ENCODE measurements at regions not wholly inside any gene's neighbourhood (a gene's known extent, or its start where the extent isn't known, plus 50 kb on each side); places are given as distances from the start of the nearest gene placed in this dataset.

- DNase-seq (ENCODE audit: extremely low read depth, low read depth) = no peak
- no peak overlapping the region for H3K4me3 ChIP-seq (replicated peaks; ENCODE audit: low read depth, low read length)
- no peak for TF ChIP-seq CTCF (IDR thresholded peaks at IDR 0.05; ENCODE audit: low read depth, low read length, missing control alignments)
Observed at GRCh38 chr11:27217496-27217895, 145.5 kb downstream of the CCDC34 start.

- H3K4me3 ChIP-seq (replicated peaks; ENCODE audit: low read depth, low read length) = no peak overlapping the region
- TF ChIP-seq CTCF (IDR thresholded peaks at IDR 0.05; ENCODE audit: low read depth, low read length, missing control alignments) = no peak
- DNase-seq (ENCODE audit: extremely low read depth, low read depth) = peak; percentile 39
Observed at GRCh38 chr11:27216270-27217149, 146.5 kb downstream of the CCDC34 start.

- H3K4me3 ChIP-seq (replicated peaks; ENCODE audit: low read depth, low read length) = no peak overlapping the region
- no peak for DNase-seq (ENCODE audit: extremely low read depth, low read depth)
- no peak for TF ChIP-seq CTCF (IDR thresholded peaks at IDR 0.05; ENCODE audit: low read depth, low read length, missing control alignments)
Observed at GRCh38 chr11:27215471-27216269, 147.3 kb downstream of the CCDC34 start.

- H3K4me3 ChIP-seq (replicated peaks; ENCODE audit: low read depth, low read length) = no peak overlapping the region
Observed at GRCh38 chr11:27214713-27215112, 148.3 kb downstream of the CCDC34 start.

GRCh38 chr11:27213232-27213660 is 149.8 kb downstream of the CCDC34 start:
- no peak overlapping the region for H3K4me3 ChIP-seq (replicated peaks; ENCODE audit: low read depth, low read length)
- no peak for TF ChIP-seq CTCF (IDR thresholded peaks at IDR 0.05; ENCODE audit: low read depth, low read length, missing control alignments)
- peak; percentile 98 for DNase-seq (ENCODE audit: extremely low read depth, low read depth)

More at GRCh38 chr11:27214713-27215112, 148.3 kb downstream of the CCDC34 start:
- DNase-seq (ENCODE audit: extremely low read depth, low read depth) = no peak
- no peak for TF ChIP-seq CTCF (IDR thresholded peaks at IDR 0.05; ENCODE audit: low read depth, low read length, missing control alignments)

- TF ChIP-seq CTCF (IDR thresholded peaks at IDR 0.05; ENCODE audit: low read depth, low read length, missing control alignments) = no peak
- DNase-seq (ENCODE audit: extremely low read depth, low read depth) = no peak
- no peak overlapping the region for H3K4me3 ChIP-seq (replicated peaks; ENCODE audit: low read depth, low read length)
Observed at GRCh38 chr11:27212248-27212780, 150.7 kb downstream of the CCDC34 start.
